PC-3 (cell line): ENCODE measurements at regions not wholly inside any gene's neighbourhood (a gene's known extent, or its start where the extent isn't known, plus 50 kb on each side); places are given as distances from the start of the nearest gene placed in this dataset.

Experiments used
- ATAC-seq: fragments of 200-7000 bp; cut with Tn5 transposase; 2 replicates; pipeline ENCODE4 v1.9.1; 2020; ENCODE audit warnings: mild to moderate bottlenecking, moderate library complexity
- BruUV-seq: library from RNA; stranded (reverse); fragments of 400-500 nt; replicated peaks from 2 replicates; lab custom pipeline; 2021; lab: Mats Ljungman, UMichigan
- CTCF ChIA-PET: fragments of 300-600 bp; sonication (Branson Sonifier 250); formaldehyde crosslinking; loops from one replicate; lab custom pipeline; 2022; ENCODE audit warnings: antibody characterized with exemption; lab: Charles Lee
- POLR2A ChIA-PET: fragments of 300-600 bp; sonication (Branson Sonifier 250); formaldehyde crosslinking; loops from one replicate; lab custom pipeline; 2022; ENCODE audit warnings: antibody characterized with exemption; ENCODE audit not compliant: unreplicated experiment; lab: Charles Lee
- DNase-seq: peaks from one replicate; pipeline ENCODE4 v3.0.0-alpha.2; 2015
- H2AFZ ChIP-seq: fragments of 300-600 bp; sonication (generic); 2 replicates; pipeline ENCODE4 v1.6.0; 2016; ENCODE audit warnings: antibody characterized with exemption, low read length
- H3F3A ChIP-seq: fragments of 300-600 bp; sonication (generic); one replicate; pipeline ENCODE4 v1.6.0; 2017; ENCODE audit warnings: antibody characterized with exemption, low read length, control low read depth, mild to moderate bottlenecking; ENCODE audit not compliant: unreplicated experiment
- H3K27ac ChIP-seq: fragments of 300-600 bp; sonication (generic); 2 replicates; pipeline ENCODE4 v1.5.1; 2016; ENCODE audit warnings: mild to moderate bottlenecking, low read length
- H3K27me3 ChIP-seq: fragments of 300-600 bp; sonication (generic); 2 replicates; pipeline ENCODE4 v1.6.1; 2016; ENCODE audit warnings: low read length, mixed read lengths
- H3K36me3 ChIP-seq: fragments of 300-600 bp; sonication (generic); 2 replicates; pipeline ENCODE4 v1.6.1; 2016; ENCODE audit warnings: low read depth, mixed run types, low read length, mixed read lengths
- H3K4me1 ChIP-seq: fragments of 300-600 bp; sonication (generic); 2 replicates; pipeline ENCODE4 v1.5.1; 2016; ENCODE audit warnings: low read length; ENCODE audit not compliant: insufficient read depth
- H3K4me2 ChIP-seq: fragments of 300-600 bp; sonication (generic); 2 replicates; pipeline ENCODE4 v1.6.0; 2016; ENCODE audit warnings: low read length
- H3K4me3 ChIP-seq: fragments of 300-600 bp; sonication (generic); 2 replicates; pipeline ENCODE4 v1.5.1; 2016; ENCODE audit warnings: mild to moderate bottlenecking, low read length, mixed read lengths
- H3K79me2 ChIP-seq: fragments of 300-600 bp; sonication (generic); 2 replicates; pipeline ENCODE4 v1.6.1; 2017; ENCODE audit warnings: low read length, mixed read lengths
- H3K9ac ChIP-seq: fragments of 300-600 bp; sonication (generic); 2 replicates; pipeline ENCODE4 v1.6.0; 2016; ENCODE audit warnings: mild to moderate bottlenecking, low read length
- H3K9me2 ChIP-seq: fragments of 300-600 bp; sonication (generic); replicated peaks from 2 replicates; pipeline ENCODE4 v1.6.1; 2016; ENCODE audit warnings: mixed run types, low read length, mixed read lengths
- H3K9me3 ChIP-seq: fragments of 300-600 bp; sonication (generic); 2 replicates; pipeline ENCODE4 v1.6.1; 2016; ENCODE audit warnings: low read length, mixed read lengths
- H4K20me1 ChIP-seq: fragments of 300-600 bp; sonication (generic); 2 replicates; pipeline ENCODE4 v1.6.1; 2016; ENCODE audit warnings: low read length, mixed read lengths
- CTCF ChIP-seq: fragments of 300-600 bp; sonication (generic); conservative IDR thresholded peaks from 2 replicates; pipeline ENCODE4 v1.5.1; 2017; ENCODE audit warnings: antibody characterized with exemption, low read depth, mild to moderate bottlenecking, low read length
- EZH2 ChIP-seq: fragments of 300-600 bp; sonication (generic); IDR thresholded peaks from one replicate; pipeline ENCODE4 v1.6.1; 2017; ENCODE audit warnings: antibody characterized with exemption, mild to moderate bottlenecking, low read length; ENCODE audit not compliant: unreplicated experiment
- EZH2phosphoT487 ChIP-seq: fragments of 300-600 bp; sonication (generic); IDR thresholded peaks from 2 replicates; pipeline ENCODE4 v1.6.1; 2018; ENCODE audit warnings: mild to moderate bottlenecking, antibody characterized with exemption, low read length, borderline replicate concordance
- intact Hi-C: fragments of 100-400 bp; cut with micrococcal nuclease; formaldehyde crosslinking; loops from 2 replicates; pipeline ENCODE4 v1.9.0; 2023

- Histone ChIP-seq H3F3A (no peaks in the 10 kb centered on the region), H4K20me1 (no peaks in the 10 kb centered on the region), H2AFZ (no peak overlapping the region), H3K9me3 (no peaks in the 10 kb centered on the region), H3K27me3 (no peaks in the 10 kb centered on the region), H3K36me3 (no peaks in the 10 kb centered on the region), H3K9me2 (no peaks in the 10 kb centered on the region), H3K79me2 (no peaks in the 10 kb centered on the region), H3K4me3 (no peak overlapping the region), H3K9ac (peak overlapping the region; percentile 26; the same call in 1 of the 2 replicates), H3K27ac (peak overlapping the region; percentile 73), H3K4me2 (peak overlapping the region; percentile 61), H3K4me1 (peaks cover 24% of the 10 kb centered on the region)
- ChIA-PET CTCF (interaction anchor here (0.5 to 0.6 kb wide), 2 partner anchors 481 to 1524 kb away, joined by 3 to 4 read pairs; no protein-coding TSS in a partner anchor), POLR2A (interaction anchor here (0.5 kb wide), 2 partner anchors 29 to 209 kb away, joined by 4 read pairs; no protein-coding TSS in a partner anchor)
- ATAC-seq (peak; percentile 80), DNase-seq (peak; percentile 70)
- TF ChIP-seq EZH2 (no peak), EZH2phosphoT487 (no peak), CTCF (no peak)
- intact Hi-C loops: no loop called here
- no TSS peak for BruUV-seq
These were observed 195.2 kb downstream of the TOMM20 start for GRCh38 chr1:234933475-234933874.

- intact Hi-C loops: no loop called here
- Histone ChIP-seq H2AFZ (no peak overlapping the region), H3K36me3 (no peaks in the 10 kb centered on the region), H3K9ac (no peak overlapping the region; the same call in 1 of the 2 replicates), H3F3A (no peaks in the 10 kb centered on the region), H3K9me2 (no peaks in the 10 kb centered on the region), H3K79me2 (no peaks in the 10 kb centered on the region), H3K4me3 (no peak overlapping the region), H3K4me2 (peak overlapping the region; percentile 61), H4K20me1 (no peaks in the 10 kb centered on the region), H3K27ac (peak overlapping the region; percentile 73), H3K4me1 (peaks cover 24% of the 10 kb centered on the region), H3K27me3 (no peaks in the 10 kb centered on the region), H3K9me3 (no peaks in the 10 kb centered on the region)
- TF ChIP-seq EZH2phosphoT487 (no peak), CTCF (no peak)
- DNase-seq (no peak), ATAC-seq (no peak; the same call in 1 of the 2 replicates)
- ChIA-PET CTCF (interaction anchor here (0.6 kb wide), 1 partner anchor 1523 kb away, joined by 4 read pairs; no protein-coding TSS in a partner anchor), POLR2A (interaction anchor here (0.5 kb wide), 2 partner anchors 30 to 209 kb away, joined by 4 read pairs; no protein-coding TSS in a partner anchor)
- no TSS peak for BruUV-seq
These were observed 195.9 kb downstream of the TOMM20 start for GRCh38 chr1:234932511-234933430.

- Histone ChIP-seq H3K4me3 (no peak overlapping the region), H3K27me3 (no peaks in the 10 kb centered on the region), H4K20me1 (no peaks in the 10 kb centered on the region), H3K9ac (no peak overlapping the region), H3K9me2 (no peaks in the 10 kb centered on the region), H3K4me1 (peaks cover 27% of the 10 kb centered on the region), H3K27ac (no peak overlapping the region), H3K36me3 (no peaks in the 10 kb centered on the region), H2AFZ (no peak overlapping the region), H3K9me3 (no peaks in the 10 kb centered on the region), H3F3A (no peaks in the 10 kb centered on the region), H3K79me2 (no peaks in the 10 kb centered on the region), H3K4me2 (no peak overlapping the region)
- no peak for ATAC-seq
- TF ChIP-seq CTCF: no peak
- TF ChIP-seq EZH2phosphoT487: no peak
- no peak for TF ChIP-seq EZH2
- ChIA-PET CTCF (no interaction called here), POLR2A (no interaction called here)
- intact Hi-C loops: no loop called here
- BruUV-seq: no TSS peak
- no peak for DNase-seq
These were observed 196.5 kb downstream of the TOMM20 start for GRCh38 chr1:234932106-234932505.
